ENCODE measurements at regions not wholly inside any gene's neighbourhood (a gene's known extent, or its start where the extent isn't known, plus 50 kb on each side); places are given as distances from the start of the nearest gene placed in this dataset.
"Not testable (repeated sequence)": the region's sequence is repeated elsewhere in the genome, so short reads cannot be mapped to it uniquely, and the experiment has no call there.

DNA sequence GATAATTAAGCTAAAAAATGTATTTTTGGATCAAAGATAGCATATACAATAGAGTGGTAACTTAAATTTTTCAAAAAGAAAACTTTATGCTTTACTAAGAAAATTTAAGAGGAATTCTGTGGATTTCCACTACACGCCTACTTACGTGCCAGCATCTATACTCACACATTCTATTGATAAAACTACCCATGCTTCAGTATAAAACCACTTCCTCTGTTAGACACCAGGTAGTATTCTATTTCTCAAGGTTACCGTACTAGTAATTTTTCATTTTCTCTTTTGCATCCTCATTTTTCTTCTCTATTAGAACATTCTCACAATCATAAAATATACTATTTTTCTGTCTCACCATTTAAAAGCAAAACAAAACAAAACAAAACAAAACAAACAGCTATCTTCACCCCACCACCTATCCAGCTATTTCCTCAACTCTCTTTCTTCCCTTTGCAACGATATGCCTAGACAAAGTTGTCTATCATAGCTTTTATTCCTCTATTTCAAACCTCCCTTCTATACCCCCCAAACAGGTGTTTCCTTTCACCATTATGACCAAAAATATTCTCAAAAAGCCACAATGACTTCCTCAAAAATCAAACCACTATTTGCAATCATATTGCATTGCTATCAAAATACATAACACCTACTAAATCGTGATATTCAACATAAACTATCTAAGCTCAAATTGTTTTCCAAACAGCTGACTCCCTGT lies 1652.0 kb downstream of the MRPL39 start:
- no peak for DNase-seq

DNA sequence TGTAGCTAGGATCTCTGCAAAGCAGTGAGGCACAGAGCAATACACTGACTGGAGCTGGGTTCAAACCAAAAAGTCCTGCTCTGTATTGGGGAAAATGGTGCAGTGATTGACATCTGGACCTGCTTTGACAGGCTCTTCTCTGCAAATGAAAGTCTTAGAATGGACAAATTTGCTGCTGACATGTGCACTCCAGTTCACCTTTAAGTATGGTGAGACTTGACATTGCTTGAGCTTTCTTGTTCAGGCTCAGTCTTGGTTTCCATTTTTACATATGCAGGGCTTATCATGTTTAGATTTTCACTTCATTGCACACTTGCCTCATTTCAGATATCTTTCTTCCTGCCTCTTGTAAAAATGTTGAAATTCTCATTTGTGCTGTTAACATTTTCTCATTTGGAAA lies 1655.0 kb downstream of the MRPL39 start:
- DNase-seq: no peak

DNA sequence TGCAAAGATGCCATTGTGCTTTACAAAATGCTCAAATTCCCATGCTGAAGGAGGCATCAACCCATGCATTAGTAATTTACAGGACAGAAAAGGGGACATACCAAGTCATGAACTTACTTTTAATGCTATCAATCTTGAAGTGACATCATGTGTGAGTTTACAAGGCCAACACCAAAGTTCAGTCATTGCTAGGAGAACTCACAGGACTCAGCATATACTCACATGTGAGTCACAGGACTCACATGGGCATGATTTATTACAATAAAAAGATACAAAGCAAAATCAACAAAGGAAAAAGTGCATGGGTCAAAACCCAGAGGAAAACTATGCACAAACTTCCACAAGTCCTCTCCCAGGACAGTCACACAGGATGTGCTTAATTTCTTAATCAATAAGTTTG lies 1656.0 kb downstream of the MRPL39 start:
- DNase-seq: no peak

DNA sequence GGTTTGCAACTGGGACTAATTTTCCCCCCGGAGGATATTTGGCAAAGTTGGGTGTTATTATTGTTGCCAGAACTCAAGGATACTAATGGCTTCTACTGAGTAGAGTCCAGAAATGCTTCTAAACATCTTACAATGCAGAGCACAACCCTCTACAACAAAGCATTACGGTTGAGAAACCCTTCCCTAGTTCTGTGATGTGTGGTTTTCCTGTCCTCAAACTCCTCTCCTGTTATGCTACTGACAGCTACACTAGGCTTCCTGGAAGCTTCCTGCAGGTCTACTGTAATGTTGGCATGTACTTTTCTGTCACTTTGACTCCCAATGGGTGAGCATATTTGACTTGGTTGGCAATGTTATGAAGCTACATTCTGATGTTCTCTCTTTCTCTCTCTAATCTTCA lies 1656.9 kb downstream of the MRPL39 start:
- DNase-seq: no peak

DNA sequence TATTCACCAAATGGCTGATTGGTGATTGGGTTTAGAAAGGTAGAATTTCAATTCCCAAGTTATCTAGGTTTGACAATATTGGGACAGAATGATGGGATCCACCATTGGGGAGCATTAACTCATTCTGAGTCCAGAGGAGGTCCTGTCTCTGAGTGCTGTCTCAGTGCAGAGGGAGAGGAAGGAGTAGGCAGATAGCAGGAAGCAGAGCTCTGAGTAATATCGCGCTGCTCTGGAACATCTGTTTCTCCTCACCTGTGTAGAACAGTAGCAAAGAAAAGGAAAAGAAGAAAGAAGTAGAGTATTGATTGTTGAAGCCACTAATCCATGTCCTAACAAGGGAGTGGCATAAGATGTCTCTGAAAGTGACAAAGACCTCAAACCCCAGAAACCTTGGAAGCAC lies 1657.8 kb downstream of the MRPL39 start:
- no peak for DNase-seq

DNA sequence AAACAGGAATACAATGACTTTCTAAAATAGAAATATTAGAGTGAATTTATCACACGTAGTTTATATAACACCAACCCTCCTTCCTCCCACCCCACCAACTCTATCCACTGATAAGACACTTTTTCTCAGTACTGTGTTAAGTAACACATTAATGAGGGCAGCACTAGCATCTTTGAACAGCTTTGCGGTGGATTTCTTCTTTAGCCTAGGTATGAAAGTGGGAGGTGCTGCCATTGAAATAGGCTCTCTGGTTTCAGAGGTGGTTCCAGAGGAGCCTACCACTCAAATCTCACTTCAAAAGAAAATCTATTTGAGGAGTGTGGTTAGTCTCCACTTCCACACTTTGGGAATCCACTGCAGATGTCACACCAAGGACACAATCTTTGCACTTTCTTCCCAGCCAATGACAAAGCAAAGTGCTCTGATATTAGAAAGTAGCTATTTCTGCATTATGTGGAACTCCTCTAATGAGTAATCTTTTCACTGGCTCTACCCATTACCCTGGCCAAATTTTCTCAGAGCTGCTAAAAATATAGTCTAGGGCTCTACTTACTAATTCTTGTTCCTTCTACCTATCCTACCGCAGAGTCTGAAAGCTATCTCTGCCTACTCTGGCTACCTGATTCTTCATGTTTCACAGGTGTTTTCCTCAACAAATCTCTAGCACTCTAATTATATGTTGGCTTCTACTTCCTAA lies 1667.8 kb downstream of the MRPL39 start:
- no peak for DNase-seq

DNA sequence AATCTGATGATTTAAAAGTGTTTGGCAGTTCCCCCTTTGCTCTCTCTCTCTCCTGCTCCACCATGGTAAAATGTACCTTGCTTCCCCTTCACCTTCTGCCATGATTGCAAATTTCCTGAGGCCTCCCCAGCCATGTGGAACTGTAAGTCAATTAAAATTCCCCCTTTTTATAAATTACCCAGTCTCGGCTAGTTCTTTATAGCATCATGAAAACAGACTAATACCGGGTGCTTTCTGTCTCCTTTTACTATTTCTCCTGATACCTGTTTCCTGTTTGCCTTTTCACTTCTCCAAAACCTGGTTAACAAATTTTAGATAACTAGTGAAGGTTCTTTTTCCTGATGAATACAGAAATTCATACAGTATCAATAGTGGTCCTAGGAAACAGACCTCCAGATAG lies 1670.3 kb downstream of the MRPL39 start:
- DNase-seq: no peak

DNA sequence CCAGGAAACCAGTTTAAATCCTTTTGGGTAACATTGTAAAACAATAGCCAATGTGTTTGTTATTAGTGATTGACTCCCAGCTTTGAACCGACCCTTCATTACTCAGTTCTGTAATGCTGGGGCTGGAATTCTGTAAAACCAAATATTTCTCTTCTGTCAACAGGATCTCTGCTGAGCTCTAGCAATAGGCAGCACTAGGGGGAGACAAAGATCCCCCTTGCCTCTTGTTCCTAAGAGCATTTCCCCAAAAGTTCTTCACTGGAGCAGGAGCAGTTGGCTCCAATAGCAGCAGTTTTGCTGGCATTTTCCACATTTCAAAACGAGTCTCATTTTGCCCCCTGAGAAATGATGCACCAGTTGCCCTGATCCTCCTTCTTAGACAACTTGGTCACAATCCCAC lies 1671.1 kb downstream of the MRPL39 start:
- no peak for DNase-seq

DNA sequence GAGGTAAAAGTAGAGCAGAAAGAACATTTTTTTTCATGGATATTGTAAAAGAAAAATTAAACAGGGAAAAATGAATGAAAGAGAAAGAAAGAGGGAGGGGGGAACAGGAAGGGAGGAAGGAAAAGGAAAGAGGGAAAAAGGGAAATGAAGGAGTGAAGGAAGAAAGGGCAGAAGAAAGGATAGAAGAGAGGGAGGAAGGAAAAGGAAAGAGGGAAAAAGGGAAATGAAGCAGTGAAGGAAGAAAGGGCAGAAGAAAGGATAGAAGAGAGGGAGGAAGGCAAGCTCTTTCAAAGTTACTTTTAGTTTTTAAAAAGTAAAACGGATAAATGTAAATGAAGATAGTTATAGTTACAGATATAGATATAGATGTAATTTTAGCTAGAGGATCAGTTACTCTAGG lies 1676.7 kb downstream of the MRPL39 start:
- DNase-seq: no peak

DNA sequence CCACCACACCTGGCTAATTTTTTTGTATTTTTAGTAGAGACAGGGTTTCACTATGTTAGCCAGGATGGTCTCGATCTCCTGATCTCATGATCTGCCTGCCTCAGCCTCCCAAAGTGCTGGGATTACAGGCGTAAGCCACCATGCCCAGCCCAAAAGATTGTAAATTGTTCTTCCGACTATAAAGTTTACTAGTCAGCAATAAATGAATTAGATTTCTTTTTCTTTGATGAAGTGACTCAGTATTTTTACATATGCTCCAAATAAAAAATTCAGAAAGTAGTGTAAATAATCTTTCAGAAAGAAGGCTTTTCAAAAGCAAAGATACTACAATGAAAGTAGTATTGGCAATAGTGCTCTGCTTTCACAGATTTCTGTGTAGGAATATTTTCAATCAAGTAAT lies 1680.9 kb downstream of the MRPL39 start:
- not testable (repeated sequence) for DNase-seq

DNA sequence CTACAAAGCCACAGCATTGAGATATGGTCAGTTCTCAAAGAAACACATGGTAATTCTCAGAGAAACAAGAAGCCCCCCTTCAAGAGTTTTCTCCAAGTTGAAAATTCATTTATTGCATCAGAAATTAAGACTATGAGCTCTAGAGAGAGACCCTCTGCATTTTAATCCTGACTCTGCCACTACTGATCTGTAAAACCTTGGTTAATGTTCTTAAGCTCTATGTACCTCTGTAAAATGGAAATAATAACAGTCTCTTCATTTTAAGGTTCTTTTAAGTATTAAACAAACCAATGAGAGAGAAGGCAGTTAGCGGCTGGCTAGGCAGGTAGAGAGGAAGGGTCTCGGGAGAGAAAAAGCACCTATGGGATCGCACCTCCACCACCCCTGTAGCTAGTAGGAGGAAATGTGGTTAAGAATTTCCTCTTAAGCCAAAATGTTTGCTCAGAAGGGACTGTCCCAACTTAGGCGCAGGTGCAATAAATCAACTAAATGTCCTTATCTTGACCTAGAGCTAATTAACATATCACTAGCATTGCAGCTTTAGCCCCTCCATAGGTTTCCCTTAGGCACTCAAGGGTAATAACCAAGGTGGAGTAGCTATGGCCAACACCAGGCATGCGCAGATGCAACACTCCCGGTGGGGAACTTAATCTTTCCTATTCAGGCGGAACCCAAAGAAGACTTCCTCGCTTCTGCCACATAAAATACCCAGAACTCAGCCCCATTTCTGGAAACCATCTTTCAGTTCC lies 1685.4 kb downstream of the MRPL39 start:
- DNase-seq: no peak

DNA sequence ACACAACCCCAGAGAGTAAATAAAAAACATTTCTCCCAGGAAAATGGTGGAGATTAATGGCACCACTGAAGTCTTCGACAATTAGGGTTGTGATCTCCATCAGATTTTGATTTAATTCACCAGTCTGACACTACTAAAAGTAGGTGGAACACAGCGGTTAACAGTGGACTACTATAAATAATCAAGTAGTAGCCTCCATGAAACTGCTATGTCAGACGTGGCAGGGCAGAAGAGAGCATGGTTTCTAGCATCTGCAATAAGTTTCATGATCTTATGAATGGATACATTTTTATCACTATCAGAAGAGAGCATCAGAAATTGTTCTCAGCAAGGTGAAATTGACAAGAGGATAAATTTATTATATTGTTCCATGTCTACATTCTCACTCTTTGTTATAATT lies 1706.6 kb downstream of the MRPL39 start:
- no peak for DNase-seq

DNA sequence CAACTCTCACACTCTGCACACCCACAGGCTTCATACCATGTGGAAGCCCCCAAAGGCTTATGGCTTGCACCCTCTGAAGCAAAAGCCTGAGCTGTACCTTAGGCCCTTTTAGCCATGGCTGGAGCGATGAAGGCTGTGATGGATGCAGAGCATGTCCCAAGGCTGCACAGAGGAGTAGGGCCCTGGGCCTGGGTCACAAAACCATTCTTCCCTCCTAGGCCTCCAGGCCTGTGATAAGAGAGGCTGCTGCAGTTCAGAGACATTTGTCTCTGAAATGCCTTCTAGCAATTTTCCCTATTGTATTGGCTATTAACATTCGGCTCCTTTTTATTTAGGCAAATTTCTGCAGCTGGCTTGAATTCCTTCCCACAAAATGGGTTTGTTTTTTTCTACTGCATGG lies 1707.7 kb downstream of the MRPL39 start:
- no peak for DNase-seq

DNA sequence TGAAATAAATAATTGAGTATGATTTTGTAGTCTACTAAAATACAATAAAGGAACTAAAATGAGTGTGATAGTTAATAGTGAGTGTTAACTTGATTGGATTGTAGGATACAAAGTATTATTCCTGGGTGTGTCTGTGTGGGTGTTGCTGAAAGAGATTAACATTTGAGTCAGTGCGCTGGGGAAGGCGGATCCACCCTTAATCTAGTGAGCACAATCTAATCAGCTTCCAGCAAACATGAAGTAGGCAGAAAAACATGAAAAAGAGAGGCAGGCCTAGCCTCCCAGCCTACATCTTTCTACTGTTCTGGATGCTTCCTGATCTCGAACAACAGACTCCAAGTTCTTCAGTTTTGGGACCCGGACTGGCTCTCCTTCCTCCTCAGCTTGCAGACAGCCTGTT lies 1716.6 kb downstream of the MRPL39 start:
- no peak for DNase-seq

DNA sequence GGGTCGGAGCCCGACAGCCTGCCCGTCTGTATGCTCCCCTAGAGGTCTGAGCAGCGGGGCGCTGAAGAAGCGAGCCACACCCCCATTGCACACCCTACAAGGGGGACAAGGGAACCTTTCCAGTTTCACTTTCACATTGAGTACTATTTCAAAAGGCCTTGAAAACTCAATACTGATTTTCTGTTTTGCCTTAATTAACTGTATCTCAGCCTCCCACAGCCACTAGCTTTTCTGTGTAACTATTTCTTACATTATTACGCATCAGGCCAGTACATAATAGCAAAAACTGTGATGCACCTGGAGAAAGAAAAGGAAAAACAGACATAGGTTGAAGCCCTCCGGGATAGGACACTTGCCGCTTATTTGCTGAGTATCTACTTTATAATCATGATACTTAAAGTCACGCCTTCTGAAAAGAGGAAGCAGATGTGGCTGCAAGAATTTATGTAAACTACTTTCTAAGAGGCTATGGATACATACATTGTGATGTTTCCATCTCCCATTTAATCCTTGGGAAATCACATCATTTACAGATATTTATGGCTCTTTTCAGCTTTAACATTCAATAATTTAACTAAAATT lies 1719.5 kb downstream of the MRPL39 start:
- DNase-seq: peak; percentile 38

DNA sequence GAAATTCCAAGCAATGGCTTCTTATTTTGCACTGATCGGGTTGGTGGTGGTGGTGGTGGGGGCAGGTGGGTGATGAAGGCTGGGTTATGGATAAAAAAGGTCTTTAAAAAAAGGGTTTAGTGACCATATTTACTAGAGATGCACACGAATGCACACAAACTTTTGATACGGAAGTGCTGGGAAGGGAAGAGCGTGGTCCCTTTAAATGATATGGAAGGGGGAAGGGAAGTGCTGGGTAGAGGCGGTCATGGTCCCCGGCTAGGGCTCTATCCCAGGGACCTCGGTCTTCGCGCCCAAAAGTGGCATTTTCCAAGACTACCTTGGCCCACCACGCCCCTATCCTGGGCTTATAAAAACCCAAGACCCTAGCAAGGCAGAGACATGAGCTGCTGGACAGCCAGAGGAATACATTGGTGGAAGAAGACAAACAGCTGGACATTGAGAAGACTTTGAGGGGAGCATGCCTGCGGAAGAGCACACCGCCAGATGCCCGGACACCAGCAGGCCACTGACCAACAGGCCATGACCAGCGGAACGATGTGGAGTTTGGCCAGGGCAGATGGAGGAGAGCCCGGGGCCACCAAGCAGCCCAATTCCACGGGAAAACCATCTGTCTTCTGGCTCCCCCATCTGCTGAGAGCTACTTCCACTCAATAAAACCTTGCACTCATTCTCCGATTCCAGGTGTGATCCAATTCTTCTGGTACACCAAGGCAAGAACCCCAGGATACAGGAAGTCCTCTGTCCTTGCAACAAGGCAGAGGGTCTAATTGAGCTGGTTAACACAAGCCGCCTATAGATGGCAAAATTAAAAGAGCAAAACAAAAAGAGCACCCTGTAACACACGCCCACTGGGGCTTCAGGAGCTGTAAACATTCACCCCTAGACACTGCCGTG lies 1720.2 kb downstream of the MRPL39 start:
- no peak for DNase-seq

DNA sequence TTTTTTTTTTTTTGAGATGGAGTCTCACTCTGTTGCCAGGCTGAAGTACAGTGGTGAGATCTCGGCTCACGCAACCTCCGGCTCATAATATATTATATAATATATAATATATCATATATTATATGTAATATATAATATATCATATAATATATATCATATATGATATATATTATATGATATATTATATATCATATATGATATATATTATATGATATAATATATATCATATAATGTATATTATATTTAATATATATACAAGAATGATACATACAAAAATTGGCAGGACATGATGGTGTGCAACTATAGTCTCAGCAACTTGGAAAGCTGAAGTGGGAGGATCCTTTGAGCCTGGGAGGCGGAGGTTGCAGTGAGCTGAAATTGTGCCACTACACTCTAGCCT lies 1725.5 kb downstream of the MRPL39 start:
- no peak for DNase-seq

DNA sequence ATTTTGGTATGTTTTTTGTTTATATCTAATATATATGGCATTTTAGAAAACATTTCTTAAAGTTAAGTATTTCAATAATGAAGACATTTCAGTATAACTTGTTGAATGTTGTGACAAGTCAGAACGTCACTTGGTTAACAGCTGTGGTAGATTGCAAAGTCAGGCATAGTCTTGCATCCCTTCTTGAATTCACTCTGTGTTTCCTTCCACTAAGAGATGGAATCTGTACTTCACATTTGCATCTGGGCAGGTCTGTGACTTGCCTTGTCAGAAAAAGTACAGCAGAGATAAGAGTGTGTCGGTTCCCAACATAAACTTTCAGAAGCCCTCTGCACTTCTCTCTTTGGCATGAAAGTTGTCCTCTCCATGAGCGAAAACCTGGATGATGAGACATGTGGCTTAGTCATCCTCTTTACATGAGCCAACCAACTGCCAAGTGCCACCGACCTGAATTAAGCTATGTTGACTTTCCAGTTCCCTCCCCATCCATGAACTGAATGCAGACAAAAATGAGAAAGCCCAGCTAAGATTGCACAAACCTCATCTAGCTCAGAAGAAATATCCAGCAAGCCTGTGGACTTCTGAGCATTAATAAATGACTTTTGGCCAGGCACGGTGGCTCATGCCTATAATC lies 1730.2 kb downstream of the MRPL39 start:
- no peak for DNase-seq

DNA sequence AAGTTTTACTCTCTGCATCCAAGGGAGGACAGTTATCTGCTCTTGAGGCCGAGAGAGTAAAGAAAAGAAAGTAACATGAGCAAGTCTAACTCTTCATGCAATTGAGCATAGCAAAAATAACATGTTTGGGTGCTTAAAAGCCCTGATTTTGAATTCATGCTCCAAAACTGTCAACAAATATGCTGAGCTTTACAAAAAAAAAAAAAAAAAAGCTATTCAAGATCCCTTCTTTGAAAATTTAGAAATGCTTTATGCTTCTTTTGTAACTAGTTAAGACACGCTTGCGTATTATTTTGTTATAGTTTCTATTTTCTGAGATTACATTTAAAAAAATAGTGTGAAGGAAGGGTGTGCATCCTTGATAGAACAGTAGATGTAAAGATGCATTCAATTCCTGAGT lies 1733.0 kb downstream of the MRPL39 start:
- no peak for DNase-seq

DNA sequence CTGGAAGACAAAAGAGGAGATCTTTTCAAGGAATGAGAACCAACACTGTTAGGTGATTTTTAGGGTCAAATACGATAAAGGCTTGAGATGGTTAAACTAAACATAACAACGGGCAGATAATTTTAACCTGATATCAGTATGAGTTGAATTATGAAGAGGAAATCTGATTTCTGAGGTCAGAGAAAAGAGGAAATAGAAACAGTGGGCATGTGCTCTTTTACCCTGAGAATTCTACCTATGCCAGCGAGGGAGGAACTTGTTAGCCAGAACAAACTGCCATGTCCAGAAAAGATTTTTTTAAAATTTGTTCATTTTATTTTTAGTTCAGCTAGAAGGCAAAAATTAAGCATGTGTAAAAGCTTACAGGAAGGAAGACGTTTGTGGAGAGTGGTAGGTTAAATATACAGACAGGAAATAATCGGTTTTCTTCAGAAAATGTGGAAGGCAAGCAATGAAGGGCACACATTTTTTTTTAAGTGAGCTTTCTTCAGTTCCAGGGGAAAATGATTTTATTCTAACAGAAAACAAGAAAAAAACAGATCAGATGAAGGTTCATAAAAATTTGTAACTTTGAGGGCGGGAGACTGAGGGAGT lies 1745.3 kb downstream of the MRPL39 start:
- DNase-seq: no peak

DNA sequence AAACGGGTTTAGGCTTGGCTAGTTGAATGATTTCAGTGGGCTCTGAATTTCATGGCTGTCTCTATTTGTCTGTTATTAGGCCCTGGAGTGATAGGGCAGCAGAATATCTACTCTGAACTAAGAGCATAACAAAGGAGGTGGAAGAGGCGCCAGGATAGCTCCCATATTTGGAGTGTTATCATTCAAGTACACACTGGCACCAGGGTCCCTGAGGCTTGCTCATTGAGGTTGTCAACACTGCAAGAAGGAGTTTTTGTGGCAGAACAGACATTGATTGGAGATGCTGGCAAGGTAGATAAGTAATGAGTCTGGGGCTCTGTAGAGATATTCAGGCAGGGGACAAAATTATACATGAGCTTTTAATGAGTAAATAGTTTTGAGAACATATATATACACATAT lies 1748.4 kb downstream of the MRPL39 start:
- DNase-seq: no peak

All from central memory CD4-positive, alpha-beta T cell (primary cell).